A673 (cell line): ENCODE measurements at regions not wholly inside any gene's neighbourhood (a gene's known extent, or its start where the extent isn't known, plus 50 kb on each side); places are given as distances from the start of the nearest gene placed in this dataset.

ENCODE experiments used
- CTCF ChIP-seq: fragments of 300-800, 200-600 bp; sonication (generic); conservative IDR thresholded peaks from 2 replicates; pipeline ENCODE4 v1.5.1; 2017; ENCODE audit warnings: low read depth, mild to moderate bottlenecking, antibody characterized with exemption, low read length, moderate library complexity, mixed read lengths
- EZH2 ChIP-seq: fragments of 200-600 bp; sonication (generic); IDR thresholded peaks from 2 replicates; pipeline ENCODE4 v1.6.1; 2017; ENCODE audit warnings: borderline replicate concordance, low read depth, mild to moderate bottlenecking, mixed read lengths, antibody characterized with exemption, low read length; ENCODE audit not compliant: poor library complexity, severe bottlenecking

- no peak for TF ChIP-seq EZH2
- no peak for TF ChIP-seq CTCF
These were observed 136.5 kb upstream of the RAI14 start for GRCh38 chr5:34519489-34520220.
